RWPE1 (cell line): ENCODE measurements at regions not wholly inside any gene's neighbourhood (a gene's known extent, or its start where the extent isn't known, plus 50 kb on each side); places are given as distances from the start of the nearest gene placed in this dataset.

Source experiments
- CTCF ChIA-PET: fragments of 350-600 bp; sonication (Branson Sonifier 250); formaldehyde crosslinking; extraction: SDS; loops from one replicate; lab custom pipeline; 2021; lab: Yijun Ruan, JAX
- POLR2A ChIA-PET: fragments of 400-600 bp; formaldehyde crosslinking; extraction: SDS; loops from one replicate; lab custom pipeline; 2020; ENCODE audit warnings: antibody characterized with exemption; ENCODE audit not compliant: low non-redundant PET; lab: Yijun Ruan, JAX
- DNase-seq: peaks from one replicate; pipeline ENCODE4 v3.0.0; 2012; ENCODE audit warnings: low spot score
- H3K27ac ChIP-seq: fragments of 450-650 bp; 2 replicates; pipeline ENCODE4 v1.5.1; 2017
- TF ChIP-seq, protein P1 (sequence below): fragments of 450-650 bp; conservative IDR thresholded peaks from 2 replicates; pipeline ENCODE4 v1.5.1; 2017; ENCODE audit warnings: low read depth, mild to moderate bottlenecking

DNA sequence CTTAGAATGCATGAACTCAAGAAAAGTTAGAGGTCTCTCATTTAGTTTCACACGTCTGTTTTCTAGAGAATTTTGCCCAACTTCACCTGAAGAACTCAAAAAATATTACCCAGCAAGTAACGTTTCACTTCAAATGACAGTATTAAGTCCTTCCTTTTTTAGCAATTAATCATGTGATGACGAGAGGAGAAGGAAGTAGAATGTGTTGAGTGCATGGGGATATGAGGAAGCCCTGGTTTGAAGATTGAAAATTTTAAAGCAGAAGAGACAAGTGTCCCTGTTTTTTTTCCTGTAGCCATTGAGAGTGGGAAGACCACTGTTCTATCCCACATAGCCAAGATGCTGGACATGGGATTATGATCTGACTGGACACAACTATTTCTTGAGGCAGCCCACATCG, 406.3 kb upstream of the CPEB2 start:
- POLR2A ChIA-PET = no interaction called here
- no peak overlapping the region for H3K27ac ChIP-seq
- CTCF ChIA-PET = no interaction called here
- DNase-seq = no peak
- TF ChIP-seq, protein P1, sequence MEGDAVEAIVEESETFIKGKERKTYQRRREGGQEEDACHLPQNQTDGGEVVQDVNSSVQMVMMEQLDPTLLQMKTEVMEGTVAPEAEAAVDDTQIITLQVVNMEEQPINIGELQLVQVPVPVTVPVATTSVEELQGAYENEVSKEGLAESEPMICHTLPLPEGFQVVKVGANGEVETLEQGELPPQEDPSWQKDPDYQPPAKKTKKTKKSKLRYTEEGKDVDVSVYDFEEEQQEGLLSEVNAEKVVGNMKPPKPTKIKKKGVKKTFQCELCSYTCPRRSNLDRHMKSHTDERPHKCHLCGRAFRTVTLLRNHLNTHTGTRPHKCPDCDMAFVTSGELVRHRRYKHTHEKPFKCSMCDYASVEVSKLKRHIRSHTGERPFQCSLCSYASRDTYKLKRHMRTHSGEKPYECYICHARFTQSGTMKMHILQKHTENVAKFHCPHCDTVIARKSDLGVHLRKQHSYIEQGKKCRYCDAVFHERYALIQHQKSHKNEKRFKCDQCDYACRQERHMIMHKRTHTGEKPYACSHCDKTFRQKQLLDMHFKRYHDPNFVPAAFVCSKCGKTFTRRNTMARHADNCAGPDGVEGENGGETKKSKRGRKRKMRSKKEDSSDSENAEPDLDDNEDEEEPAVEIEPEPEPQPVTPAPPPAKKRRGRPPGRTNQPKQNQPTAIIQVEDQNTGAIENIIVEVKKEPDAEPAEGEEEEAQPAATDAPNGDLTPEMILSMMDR = no peak

DNA sequence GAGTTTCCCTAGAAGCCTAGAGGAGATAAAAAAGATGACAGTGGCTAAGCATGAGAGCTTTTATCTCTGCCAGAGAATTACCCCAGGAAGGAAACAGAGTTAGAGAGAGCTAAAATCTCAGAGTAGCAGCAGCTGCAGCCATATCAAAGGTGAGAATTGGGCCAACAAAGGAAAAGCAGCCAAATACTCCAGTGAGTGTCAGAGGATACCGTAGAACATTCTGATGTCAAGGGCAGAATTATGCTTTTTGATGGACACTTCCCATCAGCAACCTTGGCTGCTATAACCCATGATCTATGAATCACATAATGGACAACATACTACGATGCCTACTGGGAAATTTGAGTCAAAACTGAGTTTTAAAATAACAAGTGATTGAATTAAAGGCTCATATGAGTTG, 405.8 kb upstream of the CPEB2 start:
- H3K27ac ChIP-seq = no peak overlapping the region
- no peak for DNase-seq
- ChIA-PET POLR2A (no interaction called here), CTCF (no interaction called here)
- TF ChIP-seq, protein P1 = no peak

DNA sequence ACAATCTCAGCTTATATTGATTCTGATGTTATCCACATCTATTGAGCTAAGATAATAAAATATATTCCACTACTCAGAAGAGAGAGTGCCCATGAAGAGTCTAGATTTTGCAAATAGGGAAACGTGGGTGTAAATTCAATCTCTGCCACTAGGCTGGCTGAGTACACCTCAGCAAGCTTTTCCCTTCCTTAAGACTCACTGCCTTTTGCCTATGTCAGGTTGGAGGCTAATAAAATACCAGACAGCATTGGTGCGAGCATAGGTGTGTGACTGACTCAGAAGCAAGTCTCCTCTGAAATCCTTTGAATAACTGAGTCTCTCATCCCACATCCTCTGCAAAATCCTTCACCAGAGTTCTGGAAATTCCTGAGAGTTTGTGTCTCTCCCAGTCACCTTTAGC, 405.4 kb upstream of the CPEB2 start:
- DNase-seq = no peak
- TF ChIP-seq, protein P1 = no peak
- ChIA-PET POLR2A (no interaction called here), CTCF (interaction anchor here (0.7 kb wide), 1 partner anchor 391 kb away, joined by 3 read pairs; no protein-coding TSS in a partner anchor)
- H3K27ac ChIP-seq = no peak overlapping the region

DNA sequence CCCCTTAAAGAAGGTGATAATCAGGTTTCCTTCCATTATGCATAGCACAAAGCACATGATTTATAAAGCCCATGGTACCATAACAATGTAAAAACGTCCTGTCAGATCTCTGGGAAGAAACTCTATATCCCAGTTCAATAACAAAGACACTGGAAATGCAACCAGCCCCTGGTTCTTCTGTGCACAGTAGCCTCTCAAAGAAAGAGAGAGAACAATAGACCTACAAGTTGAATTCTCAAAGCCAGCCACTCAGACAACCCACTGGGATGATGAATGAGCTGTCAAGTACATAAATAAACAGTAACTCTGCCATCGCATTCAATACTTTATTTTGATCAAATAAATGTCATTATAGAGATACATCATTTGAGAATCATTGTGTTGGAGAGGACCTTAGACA, 400.1 kb upstream of the CPEB2 start:
- ChIA-PET POLR2A (no interaction called here), CTCF (no interaction called here)
- TF ChIP-seq, protein P1 = no peak
- DNase-seq = no peak
- no peak overlapping the region for H3K27ac ChIP-seq

DNA sequence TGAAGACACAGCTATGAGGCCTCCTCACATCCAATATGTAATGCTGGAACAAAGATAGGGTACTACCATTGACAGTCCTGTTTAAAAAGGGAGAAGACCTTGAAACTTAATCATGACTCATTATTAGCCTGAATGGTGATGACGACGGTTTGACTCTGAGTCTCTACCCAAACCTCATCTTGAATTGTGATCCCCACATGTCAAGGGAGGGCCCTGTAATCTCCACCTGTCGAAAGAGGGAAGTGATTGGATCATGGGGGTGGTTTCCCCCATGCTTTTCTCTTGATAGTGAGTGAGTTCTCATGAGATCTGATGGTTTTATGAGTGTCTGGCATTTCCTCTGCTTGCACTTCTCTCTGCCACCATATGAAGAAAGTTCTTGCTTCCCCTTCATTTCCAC, 395.3 kb upstream of the CPEB2 start:
- H3K27ac ChIP-seq = no peak overlapping the region
- TF ChIP-seq, protein P1 = no peak
- DNase-seq = no peak
- CTCF ChIA-PET = no interaction called here
- POLR2A ChIA-PET = no interaction called here

DNA sequence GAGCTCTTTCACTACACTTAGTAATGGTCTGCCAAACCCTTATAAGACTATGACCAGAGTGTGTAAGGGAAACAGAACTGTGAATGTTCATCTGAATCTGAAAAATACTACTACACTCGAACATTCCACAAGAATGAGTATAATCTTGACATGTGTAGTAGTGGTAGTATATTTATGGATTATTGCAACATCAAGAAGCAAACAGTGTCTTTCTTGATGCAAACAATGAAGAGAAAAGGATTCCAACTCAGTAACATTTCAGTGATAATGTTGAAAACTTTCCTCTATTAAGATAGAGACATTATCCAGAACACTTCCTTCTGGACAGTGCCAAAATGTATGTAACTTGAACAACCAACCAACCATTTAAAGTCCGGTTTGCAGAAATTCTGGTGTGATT, 394.7 kb upstream of the CPEB2 start:
- ChIA-PET POLR2A (no interaction called here), CTCF (no interaction called here)
- DNase-seq = no peak
- TF ChIP-seq, protein P1 = no peak
- H3K27ac ChIP-seq = no peak overlapping the region

DNA sequence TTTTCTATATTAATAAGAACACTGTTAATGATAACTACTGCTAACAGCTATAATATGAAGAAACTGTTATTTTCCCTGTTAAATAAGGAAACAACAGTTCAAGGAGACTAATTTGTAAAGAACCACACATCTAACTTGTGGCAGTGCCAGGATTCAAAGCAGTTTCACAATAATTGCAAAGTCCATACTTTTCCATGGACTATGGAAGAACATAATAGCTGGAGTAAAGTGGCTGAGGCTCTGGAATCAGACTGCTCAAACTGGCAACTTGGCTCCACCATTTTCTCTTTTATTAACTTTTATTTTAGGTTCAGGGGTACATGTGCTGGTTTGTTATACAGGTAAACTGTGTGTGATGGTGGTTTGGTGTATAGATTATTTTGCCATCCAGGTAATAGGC, 393.7 kb upstream of the CPEB2 start:
- ChIA-PET POLR2A (no interaction called here), CTCF (interaction anchor here (0.5 kb wide), 1 partner anchor 392 kb away, joined by 3 read pairs; no protein-coding TSS in a partner anchor)
- DNase-seq = no peak
- H3K27ac ChIP-seq = no peak overlapping the region
- TF ChIP-seq, protein P1 = no peak
